ENCODE measurements at regions not wholly inside any gene's neighbourhood (a gene's known extent, or its start where the extent isn't known, plus 50 kb on each side); places are given as distances from the start of the nearest gene placed in this dataset.

DNA sequence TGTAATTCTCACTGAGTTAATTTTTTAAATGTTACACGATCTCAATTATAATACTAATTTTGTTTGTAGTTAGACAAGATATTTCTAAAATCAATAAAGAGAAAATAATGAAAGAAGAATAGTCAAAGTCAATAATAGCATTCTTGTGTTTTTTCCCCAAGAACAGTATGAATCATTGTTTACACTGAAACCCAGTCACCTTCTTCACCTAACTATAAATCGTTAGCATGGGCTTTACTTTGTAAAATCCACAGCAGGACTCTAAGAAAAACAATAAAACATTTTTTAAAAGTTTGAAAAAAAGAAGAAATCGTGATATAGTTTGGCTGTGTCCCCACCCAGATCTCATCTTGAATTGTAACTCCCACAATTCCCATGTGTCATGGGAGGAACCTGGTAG, 234.6 kb upstream of the LYPLAL1 start:
- TF ChIP-seq POLR2A (IDR thresholded peaks at IDR 0.05; ENCODE audit: control extremely low read depth in 1 of 2, low read depth in 2 of 2, low read length in 2 of 2): no peak
- TF ChIP-seq, protein P1, sequence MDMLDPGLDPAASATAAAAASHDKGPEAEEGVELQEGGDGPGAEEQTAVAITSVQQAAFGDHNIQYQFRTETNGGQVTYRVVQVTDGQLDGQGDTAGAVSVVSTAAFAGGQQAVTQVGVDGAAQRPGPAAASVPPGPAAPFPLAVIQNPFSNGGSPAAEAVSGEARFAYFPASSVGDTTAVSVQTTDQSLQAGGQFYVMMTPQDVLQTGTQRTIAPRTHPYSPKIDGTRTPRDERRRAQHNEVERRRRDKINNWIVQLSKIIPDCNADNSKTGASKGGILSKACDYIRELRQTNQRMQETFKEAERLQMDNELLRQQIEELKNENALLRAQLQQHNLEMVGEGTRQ (IDR thresholded peaks at IDR 0.05; ENCODE audit: low read length): no peak
- TF ChIP-seq, protein P2, sequence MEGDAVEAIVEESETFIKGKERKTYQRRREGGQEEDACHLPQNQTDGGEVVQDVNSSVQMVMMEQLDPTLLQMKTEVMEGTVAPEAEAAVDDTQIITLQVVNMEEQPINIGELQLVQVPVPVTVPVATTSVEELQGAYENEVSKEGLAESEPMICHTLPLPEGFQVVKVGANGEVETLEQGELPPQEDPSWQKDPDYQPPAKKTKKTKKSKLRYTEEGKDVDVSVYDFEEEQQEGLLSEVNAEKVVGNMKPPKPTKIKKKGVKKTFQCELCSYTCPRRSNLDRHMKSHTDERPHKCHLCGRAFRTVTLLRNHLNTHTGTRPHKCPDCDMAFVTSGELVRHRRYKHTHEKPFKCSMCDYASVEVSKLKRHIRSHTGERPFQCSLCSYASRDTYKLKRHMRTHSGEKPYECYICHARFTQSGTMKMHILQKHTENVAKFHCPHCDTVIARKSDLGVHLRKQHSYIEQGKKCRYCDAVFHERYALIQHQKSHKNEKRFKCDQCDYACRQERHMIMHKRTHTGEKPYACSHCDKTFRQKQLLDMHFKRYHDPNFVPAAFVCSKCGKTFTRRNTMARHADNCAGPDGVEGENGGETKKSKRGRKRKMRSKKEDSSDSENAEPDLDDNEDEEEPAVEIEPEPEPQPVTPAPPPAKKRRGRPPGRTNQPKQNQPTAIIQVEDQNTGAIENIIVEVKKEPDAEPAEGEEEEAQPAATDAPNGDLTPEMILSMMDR (IDR thresholded peaks at IDR 0.05; ENCODE audit: control extremely low read depth in 1 of 3, insufficient read depth in 1 of 3, low read depth in 1 of 3, low read length in 3 of 3): no peak
- no peak for TF ChIP-seq EP300 (IDR thresholded peaks at IDR 0.05; ENCODE audit: borderline replicate concordance in 1 of 2, low read depth in 2 of 2, low read length in 2 of 2)
